Loucy (cell line): ENCODE measurements at regions not wholly inside any gene's neighbourhood (a gene's known extent, or its start where the extent isn't known, plus 50 kb on each side); places are given as distances from the start of the nearest gene placed in this dataset.
"Not testable (repeated sequence)": the region's sequence is repeated elsewhere in the genome, so short reads cannot be mapped to it uniquely, and the experiment has no call there.

Source experiments
- CTCF ChIP-seq: fragments of 200-600 bp; sonication (generic); conservative IDR thresholded peaks from 2 replicates; pipeline ENCODE4 v1.5.1; 2014; ENCODE audit warnings: mild to moderate bottlenecking, antibody characterized with exemption, low read length
- EZH2phosphoT487 ChIP-seq: fragments of 200-600 bp; IDR thresholded peaks from 2 replicates; pipeline ENCODE4 v1.6.1; 2018; ENCODE audit warnings: antibody characterized with exemption, mild to moderate bottlenecking, moderate library complexity, borderline replicate concordance

GRCh38 chr15:20063167-20063566, 478.4 kb downstream of the GOLGA6L6 start:
- not testable (repeated sequence) for TF ChIP-seq CTCF, EZH2phosphoT487
